Smooth muscle cell (in vitro differentiated cells): ENCODE measurements at regions not wholly inside any gene's neighbourhood (a gene's known extent, or its start where the extent isn't known, plus 50 kb on each side); places are given as distances from the start of the nearest gene placed in this dataset.

Experiments
- DNase-seq: peaks from one replicate; lab custom pipeline; 2025; ENCODE audit not compliant: unreplicated experiment; lab: John Stamatoyannopoulos, UW
- H2AFZ ChIP-seq: fragments of 200-600 bp; sonication (generic); 2 replicates; pipeline ENCODE4 v1.6.0; 2016; ENCODE audit warnings: antibody characterized with exemption, low read depth, mild to moderate bottlenecking
- H3F3A ChIP-seq: fragments of 200-600 bp; sonication (generic); 2 replicates; pipeline ENCODE4 v1.6.0; 2017; ENCODE audit warnings: antibody characterized with exemption, low read depth
- H3K27ac ChIP-seq: fragments of 200-600 bp; sonication (generic); 2 replicates; pipeline ENCODE4 v1.5.1; 2016; ENCODE audit warnings: low read depth, mild to moderate bottlenecking
- H3K27me3 ChIP-seq: fragments of 200-600 bp; sonication (generic); 2 replicates; pipeline ENCODE4 v1.6.1; 2016; ENCODE audit warnings: low read depth, mild to moderate bottlenecking
- H3K36me3 ChIP-seq: fragments of 200-600 bp; sonication (generic); 2 replicates; pipeline ENCODE4 v1.5.1; 2016; ENCODE audit warnings: low read depth
- H3K4me1 ChIP-seq: fragments of 200-600 bp; sonication (generic); 2 replicates; pipeline ENCODE4 v1.5.1; 2016; ENCODE audit warnings: low read depth
- H3K4me2 ChIP-seq: fragments of 200-600 bp; sonication (generic); 2 replicates; pipeline ENCODE4 v1.6.0; 2016; ENCODE audit warnings: mild to moderate bottlenecking
- H3K4me3 ChIP-seq: fragments of 200-600 bp; sonication (generic); 2 replicates; pipeline ENCODE4 v1.5.1; 2016; ENCODE audit warnings: mild to moderate bottlenecking
- H3K79me2 ChIP-seq: fragments of 200-600 bp; sonication (generic); 2 replicates; pipeline ENCODE4 v1.6.0; 2016; ENCODE audit warnings: low read depth, mild to moderate bottlenecking
- H3K9ac ChIP-seq: fragments of 200-600 bp; sonication (generic); 2 replicates; pipeline ENCODE4 v1.6.0; 2016; ENCODE audit warnings: low read depth
- H3K9me3 ChIP-seq: fragments of 200-600 bp; sonication (generic); replicated peaks from 2 replicates; pipeline ENCODE4 v1.5.1; 2016; ENCODE audit warnings: low read depth
- H4K20me1 ChIP-seq: fragments of 200-600 bp; sonication (generic); 2 replicates; pipeline ENCODE4 v1.6.0; 2016; ENCODE audit warnings: low read depth
- CTCF ChIP-seq: fragments of 200-600 bp; sonication (generic); IDR thresholded peaks from 2 replicates; pipeline ENCODE4 v1.5.1; 2017; ENCODE audit warnings: borderline replicate concordance, mild to moderate bottlenecking, antibody characterized with exemption; ENCODE audit not compliant: insufficient read depth, poor library complexity, severe bottlenecking
- WGBS: methylation state at CpG from one replicate; pipeline ENCODE4 v1.1.7; 2016; ENCODE audit warnings: low lambda C conversion rate; 5-methylcytosine and 5-hydroxymethylcytosine counted together

- no peaks in the 10 kb centered on the region for H3K4me1 ChIP-seq
- H3K9me3 ChIP-seq: no peaks in the 10 kb centered on the region
- H3K9ac ChIP-seq: no peak overlapping the region
- no peak overlapping the region for H3K4me3 ChIP-seq
- no peak overlapping the region for H3K27ac ChIP-seq
- no peak overlapping the region for H3K4me2 ChIP-seq
- no peak overlapping the region for H2AFZ ChIP-seq
- no peaks in the 10 kb centered on the region for H3K27me3 ChIP-seq
- 92% methylated on average over 4 of the region's 4 CpGs for WGBS
- no peaks in the 10 kb centered on the region for H3F3A ChIP-seq
- TF ChIP-seq CTCF: no peak
- H4K20me1 ChIP-seq: no peaks in the 10 kb centered on the region
- no peak for DNase-seq
- no peaks in the 10 kb centered on the region for H3K79me2 ChIP-seq
- H3K36me3 ChIP-seq: no peaks in the 10 kb centered on the region
These were observed 344.9 kb downstream of the CPS1 start for GRCh38 chr2:210901326-210901725.

- Histone ChIP-seq H3K4me3 (no peak overlapping the region), H3K9ac (no peak overlapping the region), H3F3A (no peaks in the 10 kb centered on the region), H3K4me1 (no peaks in the 10 kb centered on the region), H3K9me3 (no peaks in the 10 kb centered on the region), H3K27me3 (no peaks in the 10 kb centered on the region), H3K4me2 (no peak overlapping the region), H3K79me2 (no peaks in the 10 kb centered on the region), H3K36me3 (no peaks in the 10 kb centered on the region), H2AFZ (no peak overlapping the region), H3K27ac (no peak overlapping the region), H4K20me1 (no peaks in the 10 kb centered on the region)
- TF ChIP-seq CTCF: no peak
- DNase-seq: no peak
- 87% methylated on average over 6 of the region's 6 CpGs for WGBS
These were observed 356.4 kb downstream of the CPS1 start for GRCh38 chr2:210912779-210913178.

GRCh38 chr2:210913461-210913860 is 357.1 kb downstream of the CPS1 start:
- Histone ChIP-seq H3K27ac (no peak overlapping the region), H4K20me1 (no peaks in the 10 kb centered on the region), H3K36me3 (no peaks in the 10 kb centered on the region), H3K9me3 (no peaks in the 10 kb centered on the region), H3K4me1 (no peaks in the 10 kb centered on the region), H3K79me2 (no peaks in the 10 kb centered on the region), H3K4me2 (no peak overlapping the region), H3F3A (no peaks in the 10 kb centered on the region), H2AFZ (no peak overlapping the region), H3K27me3 (no peaks in the 10 kb centered on the region), H3K4me3 (no peak overlapping the region), H3K9ac (no peak overlapping the region)
- no peak for TF ChIP-seq CTCF
- 38% methylated on average over 2 of the region's 2 CpGs for whole genome bisulfite sequencing
- DNase-seq: no peak

GRCh38 chr2:210915912-210916311 is 359.5 kb downstream of the CPS1 start:
- no peak overlapping the region for H3K27ac ChIP-seq
- H3F3A ChIP-seq: no peaks in the 10 kb centered on the region
- no peaks in the 10 kb centered on the region for H3K36me3 ChIP-seq
- H4K20me1 ChIP-seq: no peaks in the 10 kb centered on the region
- no peak for DNase-seq
- H3K27me3 ChIP-seq: no peaks in the 10 kb centered on the region
- H3K4me2 ChIP-seq: no peak overlapping the region
- no peak overlapping the region for H3K9ac ChIP-seq
- H3K79me2 ChIP-seq: no peaks in the 10 kb centered on the region
- no peaks in the 10 kb centered on the region for H3K9me3 ChIP-seq
- H3K4me3 ChIP-seq: no peak overlapping the region
- 97% methylated on average over 1 of the region's 1 CpG for WGBS
- TF ChIP-seq CTCF: no peak
- H3K4me1 ChIP-seq: no peaks in the 10 kb centered on the region
- H2AFZ ChIP-seq: no peak overlapping the region
